ENCODE measurements at regions not wholly inside any gene's neighbourhood (a gene's known extent, or its start where the extent isn't known, plus 50 kb on each side); places are given as distances from the start of the nearest gene placed in this dataset.
"Not testable (repeated sequence)": the region's sequence is repeated elsewhere in the genome, so short reads cannot be mapped to it uniquely, and the experiment has no call there.

DNA sequence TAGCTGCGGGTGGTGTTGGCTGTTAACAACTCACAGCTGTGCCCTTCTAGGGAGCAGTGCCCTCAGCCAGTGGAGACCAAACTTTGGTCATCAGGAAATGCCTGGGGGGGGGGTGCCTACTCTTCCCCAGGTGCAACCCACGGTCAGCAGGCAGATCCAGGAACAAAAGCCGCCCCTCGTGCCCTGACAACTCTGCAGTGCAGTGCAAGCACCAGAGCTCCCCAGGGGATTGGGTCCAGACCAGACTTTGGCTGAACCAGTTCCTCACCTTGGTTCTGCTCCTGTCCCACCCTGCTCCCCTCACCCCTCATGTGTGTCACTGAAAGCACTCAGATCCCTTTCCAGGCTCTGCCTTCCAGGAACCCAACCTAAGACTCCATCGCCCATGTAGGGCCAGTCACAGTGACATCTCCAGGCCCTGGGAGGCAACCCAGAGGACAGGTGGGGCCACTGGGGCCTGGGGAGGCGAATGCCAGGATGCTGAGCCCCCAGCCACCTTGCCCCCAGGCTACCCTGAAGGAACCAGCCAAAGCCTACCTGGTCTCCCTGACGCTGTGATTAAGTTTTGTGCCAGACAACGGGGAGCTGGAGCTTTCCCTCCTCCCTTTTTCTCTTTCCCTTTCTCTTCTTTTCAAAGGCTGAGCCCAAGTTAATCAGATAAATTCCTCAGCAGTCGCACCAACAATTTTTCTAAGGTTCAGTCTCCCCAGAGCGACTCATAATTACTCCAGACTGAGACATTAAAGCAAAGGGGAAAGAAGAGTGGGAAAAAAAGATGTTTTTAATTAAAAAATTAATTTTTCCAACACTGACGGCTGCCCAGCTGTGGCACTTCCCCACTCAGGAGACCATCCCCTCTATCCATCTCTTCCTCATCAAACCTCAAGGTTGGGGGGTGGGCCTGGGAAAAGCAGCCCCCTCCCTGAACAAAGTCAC, 207.5 kb upstream of the LINGO1 start:
- DNase-seq (ENCODE audit: low read depth in 2 of 2) = no peak

GRCh38 chr15:77839456-77839855, 206.7 kb upstream of the LINGO1 start:
- DNase-seq (ENCODE audit: low read depth in 2 of 2) = no peak

GRCh38 chr15:77838595-77838994, 205.9 kb upstream of the LINGO1 start:
- no peak for DNase-seq (ENCODE audit: low read depth in 2 of 2)

DNA sequence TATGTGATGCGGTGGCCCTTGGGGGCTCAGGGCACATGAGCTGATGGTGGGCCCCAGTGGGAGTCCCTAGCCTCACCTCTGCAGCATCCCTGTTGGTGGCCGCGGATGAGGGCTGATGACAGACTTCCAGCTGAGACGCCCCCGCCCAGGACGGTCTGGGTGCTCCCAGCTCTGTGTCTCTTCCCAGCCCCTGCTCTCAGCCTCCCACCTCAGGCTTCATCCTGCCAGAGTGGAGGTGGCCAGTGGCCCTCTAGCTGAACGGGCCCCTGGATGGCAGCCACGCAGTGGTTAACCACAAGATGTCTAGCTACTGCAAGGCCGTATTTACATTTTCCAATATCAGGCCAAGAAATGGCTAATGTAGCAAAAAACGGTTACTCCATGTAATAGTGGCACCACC, 205.3 kb upstream of the LINGO1 start:
- no peak for DNase-seq (ENCODE audit: low read depth in 2 of 2)

- no peak for DNase-seq (ENCODE audit: low read depth in 2 of 2)
Measured at GRCh38 chr15:77837649-77838025, 204.9 kb upstream of the LINGO1 start.

DNA sequence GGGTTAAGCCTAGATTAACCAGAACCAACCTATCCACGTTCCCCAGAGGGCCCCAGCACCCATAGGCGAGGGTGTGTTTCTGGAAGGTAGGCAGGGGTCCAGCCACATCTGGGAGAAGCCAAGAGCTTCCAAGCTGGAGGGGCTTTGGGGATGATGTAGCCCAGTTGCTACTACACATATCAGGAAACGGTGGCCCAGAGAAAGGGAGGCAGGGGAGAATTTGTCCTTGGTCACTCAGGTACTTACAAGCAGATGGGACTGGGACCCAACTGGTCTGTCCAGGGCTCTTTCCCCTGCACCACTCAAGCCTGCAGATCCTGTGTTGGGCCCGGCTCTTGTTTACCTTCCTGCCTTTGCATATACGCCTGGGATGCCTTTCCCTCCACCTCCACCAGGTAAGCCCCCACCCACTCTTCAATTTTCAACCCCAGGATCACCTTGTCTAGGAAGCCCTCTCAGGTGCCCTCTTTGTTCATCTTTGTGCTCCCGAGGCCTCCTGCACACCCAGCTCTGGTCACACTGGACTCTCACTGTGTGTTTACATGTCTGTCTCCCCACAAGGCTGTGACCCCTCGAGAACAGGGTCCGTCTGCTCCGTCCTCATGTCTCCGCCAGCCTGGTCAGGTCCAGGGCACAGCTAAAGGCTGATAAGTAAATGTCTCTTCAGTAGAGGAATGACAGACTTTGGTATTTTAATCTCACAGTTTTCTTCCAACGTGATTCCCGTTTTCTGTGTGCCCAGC, 204.4 kb upstream of the LINGO1 start:
- no peak for DNase-seq (ENCODE audit: low read depth in 2 of 2)

DNA sequence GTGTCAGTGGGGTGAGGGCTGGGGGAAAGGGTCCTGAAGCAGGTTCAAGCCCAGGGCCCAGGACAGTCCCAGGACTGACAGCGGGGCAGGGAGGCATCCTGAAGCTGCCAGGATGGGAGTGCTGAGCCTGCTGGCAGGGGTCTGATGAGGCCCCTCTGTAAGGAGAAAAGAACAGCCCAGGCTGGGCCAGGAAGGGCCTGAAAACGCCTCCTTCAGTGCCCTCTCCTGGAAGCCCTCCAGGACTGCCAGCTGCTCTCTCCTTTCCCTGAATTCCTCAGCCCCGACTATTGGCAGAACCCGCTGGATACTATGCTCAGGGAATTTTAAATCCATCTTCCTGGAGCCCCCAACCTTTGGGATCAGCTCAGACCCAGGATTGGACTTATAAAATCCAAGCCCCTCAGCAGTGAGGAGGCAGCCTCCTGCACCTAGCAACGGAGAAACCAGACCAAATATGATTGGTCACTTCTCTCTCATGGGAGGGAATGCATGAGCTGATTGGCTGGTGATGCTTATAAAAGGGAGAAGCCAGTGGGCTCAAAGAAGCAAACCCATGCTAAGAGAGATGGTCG, 203.5 kb upstream of the LINGO1 start:
- no peak for DNase-seq (ENCODE audit: low read depth in 2 of 2)

GRCh38 chr15:77834276-77834990, 201.7 kb upstream of the LINGO1 start:
- no peak for DNase-seq (ENCODE audit: low read depth in 2 of 2)

DNA sequence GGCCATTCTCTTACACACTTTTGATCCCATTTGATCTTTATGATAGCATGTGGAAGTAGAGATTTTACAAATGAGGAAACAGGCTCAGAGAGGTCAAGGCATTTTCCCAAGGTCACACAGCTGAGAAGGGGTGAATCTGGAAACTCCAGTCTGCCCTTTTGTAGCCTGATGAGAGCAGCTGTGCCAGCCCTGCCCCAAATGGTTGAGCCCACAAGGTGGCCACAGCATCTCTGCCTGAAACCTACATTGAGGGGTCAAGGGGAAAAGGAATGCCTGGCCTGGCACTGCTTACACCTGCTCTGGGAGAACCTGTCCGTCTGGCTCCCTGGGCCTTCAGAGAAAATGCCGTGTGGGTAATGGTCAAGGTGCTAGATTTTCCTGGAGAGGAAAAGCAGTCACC, 200.2 kb upstream of the LINGO1 start:
- no peak for DNase-seq (ENCODE audit: low read depth in 2 of 2)

GRCh38 chr15:77831986-77832385, 199.3 kb upstream of the LINGO1 start:
- DNase-seq (ENCODE audit: low read depth in 2 of 2) = no peak

DNA sequence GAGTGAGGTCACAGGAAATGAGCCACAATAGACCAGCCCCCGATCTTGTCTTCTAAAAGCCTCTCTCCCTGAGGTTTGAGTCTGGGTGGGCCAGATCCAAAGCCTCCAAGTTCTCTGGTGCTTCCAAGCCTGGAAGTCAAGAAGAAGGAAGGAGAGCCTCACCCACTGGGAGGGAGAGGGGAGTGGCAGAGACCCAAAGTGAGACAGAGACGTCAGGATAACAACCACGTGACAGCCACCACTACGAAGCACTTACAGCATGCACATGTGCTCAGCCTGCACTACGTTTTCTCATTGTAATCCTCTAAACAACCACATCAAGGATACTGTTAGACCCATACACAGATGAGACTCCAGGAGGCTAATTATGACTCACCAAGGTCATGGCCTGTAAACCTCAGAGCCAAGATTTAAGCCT, 197.3 kb upstream of the LINGO1 start:
- DNase-seq (ENCODE audit: low read depth in 2 of 2) = no peak

- not testable (repeated sequence) for DNase-seq (ENCODE audit: low read depth in 2 of 2)
Measured at GRCh38 chr15:77829331-77829730, 196.6 kb upstream of the LINGO1 start.

DNA sequence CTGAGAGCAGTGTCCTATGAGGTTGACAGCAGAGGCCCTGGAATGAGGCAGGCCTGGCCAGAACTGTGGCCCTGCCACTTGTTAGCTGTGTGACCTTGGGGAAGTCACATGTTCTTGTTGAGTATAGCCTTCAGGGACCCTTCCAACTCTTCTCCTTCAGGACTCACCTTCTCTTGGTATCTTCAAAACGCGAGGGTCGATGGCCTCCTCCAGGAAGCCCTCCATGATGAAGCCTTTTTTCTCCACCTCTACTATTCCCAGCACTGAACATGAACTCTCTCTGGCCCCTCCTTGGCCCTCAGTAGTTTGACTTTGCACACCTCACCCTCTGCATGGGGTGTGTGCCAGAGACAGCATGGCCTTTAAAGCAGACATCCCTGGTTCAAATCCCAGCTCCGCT, 195.1 kb upstream of the LINGO1 start:
- no peak for DNase-seq (ENCODE audit: low read depth in 2 of 2)

DNA sequence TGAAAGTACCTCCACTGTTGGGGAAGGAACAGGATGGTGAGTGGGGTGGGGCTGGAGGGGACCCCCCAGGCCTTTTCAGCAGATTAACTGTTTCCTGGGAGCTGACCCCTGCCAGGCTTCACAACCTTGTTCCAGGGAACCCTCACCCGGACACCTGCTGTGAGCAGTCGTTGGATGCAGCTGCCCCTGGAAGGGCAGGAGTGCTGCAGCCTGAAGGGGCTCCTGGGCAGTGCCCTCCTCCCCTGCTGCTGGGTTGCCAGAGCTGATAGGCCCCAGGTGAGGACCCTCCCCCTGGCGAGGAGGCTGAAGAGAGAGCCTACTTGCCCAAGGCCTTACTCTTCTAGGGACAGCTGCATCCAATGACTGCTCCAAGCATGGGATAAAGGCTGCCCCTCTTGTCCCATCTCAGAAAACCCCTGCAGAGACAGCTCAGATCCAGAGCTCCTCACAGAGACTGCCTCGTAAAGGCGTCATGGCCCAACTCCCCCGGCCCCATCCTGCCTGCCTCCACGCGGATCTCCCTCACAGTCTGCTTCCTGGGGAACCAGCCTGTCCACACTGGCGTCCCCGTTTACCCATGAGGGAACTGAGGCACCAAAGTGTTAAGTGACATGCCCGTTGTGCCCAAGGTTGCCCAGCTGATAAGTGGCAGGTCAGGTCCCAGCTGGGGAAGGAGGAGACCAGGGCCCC, 193.4 kb upstream of the LINGO1 start:
- DNase-seq (ENCODE audit: low read depth in 2 of 2) = no peak

DNA sequence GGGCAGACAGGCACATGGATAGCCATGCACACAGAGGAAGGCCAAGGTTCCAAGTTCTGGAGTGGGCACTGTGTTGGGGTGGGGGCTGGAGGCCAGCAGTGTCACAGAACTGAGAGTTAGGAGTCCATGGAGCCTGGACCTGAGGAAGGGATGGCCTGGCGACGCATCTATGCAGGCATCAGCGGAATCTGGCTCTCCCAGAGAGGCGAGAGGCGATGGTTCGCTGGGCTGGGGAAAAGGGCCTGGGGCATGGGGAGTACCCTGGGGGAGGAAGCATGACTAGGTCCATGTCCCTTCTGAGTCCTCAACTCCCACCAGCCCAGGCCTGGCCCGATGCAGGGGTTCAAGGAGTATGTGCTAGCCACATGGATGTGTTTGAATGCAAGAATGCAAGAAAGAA, 192.8 kb upstream of the LINGO1 start:
- DNase-seq (ENCODE audit: low read depth in 2 of 2) = no peak

GRCh38 chr15:77825252-77825542, 192.5 kb upstream of the LINGO1 start:
- no peak for DNase-seq (ENCODE audit: low read depth in 2 of 2)

DNA sequence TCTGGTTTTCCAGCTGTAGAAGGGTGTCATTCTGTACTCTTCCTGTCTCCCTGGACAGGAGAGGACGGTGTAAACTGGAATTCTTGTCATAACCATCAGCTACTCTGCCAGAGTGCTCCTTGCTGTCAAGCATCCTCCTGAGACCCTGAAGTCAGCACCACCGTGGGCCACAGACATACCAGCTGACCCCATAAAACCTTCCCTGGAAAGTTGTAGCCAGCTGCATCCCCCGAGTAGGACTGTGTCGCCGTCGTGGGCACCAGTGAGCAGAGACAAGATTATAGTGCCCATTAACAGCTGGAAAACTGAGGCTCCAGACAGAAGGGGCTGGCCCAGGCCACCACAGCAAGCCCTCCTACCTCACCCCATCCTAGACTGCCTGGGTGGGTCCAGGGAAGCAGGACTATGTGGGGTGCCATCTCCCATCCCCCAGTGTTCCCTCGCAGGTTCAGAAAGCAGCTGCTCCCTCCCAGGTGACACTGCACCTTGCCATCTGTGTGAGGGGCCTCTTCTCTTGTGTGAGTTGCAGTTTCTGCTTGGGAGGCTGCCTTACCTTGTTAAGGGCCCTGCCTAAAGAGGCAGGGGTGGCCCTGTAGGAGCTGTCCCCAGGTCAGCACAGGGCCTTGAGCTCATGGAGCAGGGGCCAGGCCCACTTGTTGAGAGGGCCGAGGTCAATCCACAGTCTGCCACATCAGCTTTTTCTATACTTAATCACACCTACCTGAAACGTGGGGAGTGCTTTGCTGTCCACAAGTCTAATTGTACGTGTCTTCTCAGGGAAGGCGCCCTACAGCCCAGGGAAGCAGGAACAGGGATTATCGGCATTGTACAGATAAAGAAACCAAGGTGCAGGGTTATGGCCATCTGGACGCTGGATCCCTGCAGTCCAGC, 191.9 kb upstream of the LINGO1 start:
- DNase-seq (ENCODE audit: low read depth in 2 of 2) = no peak

DNA sequence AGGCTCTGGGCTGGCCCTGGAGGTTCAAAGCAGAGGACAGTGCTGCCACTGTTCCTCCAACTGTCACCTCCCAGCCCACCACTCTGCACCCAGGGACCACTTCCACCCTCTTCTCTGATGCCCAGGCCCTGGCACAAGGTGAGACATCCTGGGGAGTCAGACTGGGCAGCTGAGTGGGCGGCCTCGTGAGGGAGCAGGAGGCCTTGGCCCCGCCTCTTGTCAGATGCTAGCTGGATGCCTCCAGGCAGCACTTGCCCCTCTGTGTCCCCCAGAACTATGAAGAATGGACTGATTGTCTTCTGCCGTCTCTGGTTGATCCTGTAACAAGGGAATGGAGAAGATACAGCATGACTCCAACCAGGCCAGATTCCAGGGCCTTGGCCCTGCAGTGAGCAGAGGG, 191.0 kb upstream of the LINGO1 start:
- no peak for DNase-seq (ENCODE audit: low read depth in 2 of 2)

GRCh38 chr15:77822631-77823230, 190.0 kb upstream of the LINGO1 start:
- no peak for DNase-seq (ENCODE audit: low read depth in 2 of 2)

DNA sequence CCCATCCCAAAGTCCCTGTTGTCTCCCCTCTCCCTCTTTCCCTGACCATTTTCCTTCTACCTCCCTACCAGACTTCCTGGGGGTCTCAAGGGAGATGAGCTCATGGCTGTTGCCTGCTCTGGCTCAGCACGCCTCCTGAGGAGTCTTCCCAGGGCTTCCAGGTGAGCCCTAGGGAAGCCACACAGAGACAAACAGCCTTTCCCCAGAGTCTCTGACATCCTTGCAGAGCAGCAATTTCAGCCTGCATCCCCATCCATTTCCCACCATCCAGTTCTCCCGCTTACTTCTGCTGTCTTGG, 189.2 kb upstream of the LINGO1 start:
- DNase-seq (ENCODE audit: low read depth in 2 of 2) = no peak
